Tibial nerve (tissue), 4 donors: ENCODE measurements at regions not wholly inside any gene's neighbourhood (a gene's known extent, or its start where the extent isn't known, plus 50 kb on each side); places are given as distances from the start of the nearest gene placed in this dataset.

ENCODE experiments used
- EP300 ChIP-seq, 2 donors: sonication (generic); formaldehyde crosslinking; IDR thresholded peaks; one replicate each; pipeline ENCODE4 v1.6.1; 2017; ENCODE audit warnings: antibody characterized with exemption in 2 of 2, mild to moderate bottlenecking in 1 of 2
- POLR2A ChIP-seq, 2 donors: fragments of 450-650 bp; IDR thresholded peaks; one replicate each; pipeline ENCODE4 v1.6.1; 2017; ENCODE audit warnings: antibody characterized with exemption in 2 of 2, mild to moderate bottlenecking in 2 of 2, moderate library complexity in 2 of 2
- TF ChIP-seq, protein P1 (sequence below), 5 experiments: fragments of 200-600 bp in 3 of 5; fragments of 450-650 bp in 2 of 5; sonication (generic) in 3 of 5; IDR thresholded peaks; one replicate each; pipeline ENCODE4 v1.5.1; 2016 to 2019; ENCODE audit warnings: antibody characterized with exemption in 5 of 5, mild to moderate bottlenecking in 3 of 5, moderate library complexity in 2 of 5

DNA sequence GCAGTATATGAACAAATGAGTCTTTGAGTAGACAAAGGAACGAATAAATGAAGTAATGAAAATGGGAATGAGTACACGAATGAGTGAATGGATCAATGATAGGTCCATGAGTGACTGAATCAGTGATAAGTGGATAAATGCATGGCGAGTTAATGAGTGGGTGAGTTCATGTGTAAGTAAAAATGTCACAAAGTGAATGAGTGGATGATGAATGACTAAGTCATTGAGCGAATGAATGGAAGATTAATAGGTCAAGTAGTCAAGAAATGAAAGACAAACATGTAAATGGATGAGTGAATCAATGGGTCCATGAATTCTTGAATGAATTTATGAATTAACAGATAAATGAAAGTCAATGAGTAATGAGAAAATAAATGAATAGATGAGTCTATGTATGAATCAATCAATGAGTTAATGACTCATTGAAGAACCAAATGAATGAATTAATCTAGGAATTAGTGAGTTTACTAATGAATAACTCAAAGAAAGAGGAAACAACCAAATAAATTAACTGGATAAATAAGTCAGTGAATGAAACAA is 97.3 kb upstream of the RTL1 start:
- TF ChIP-seq, protein P1, sequence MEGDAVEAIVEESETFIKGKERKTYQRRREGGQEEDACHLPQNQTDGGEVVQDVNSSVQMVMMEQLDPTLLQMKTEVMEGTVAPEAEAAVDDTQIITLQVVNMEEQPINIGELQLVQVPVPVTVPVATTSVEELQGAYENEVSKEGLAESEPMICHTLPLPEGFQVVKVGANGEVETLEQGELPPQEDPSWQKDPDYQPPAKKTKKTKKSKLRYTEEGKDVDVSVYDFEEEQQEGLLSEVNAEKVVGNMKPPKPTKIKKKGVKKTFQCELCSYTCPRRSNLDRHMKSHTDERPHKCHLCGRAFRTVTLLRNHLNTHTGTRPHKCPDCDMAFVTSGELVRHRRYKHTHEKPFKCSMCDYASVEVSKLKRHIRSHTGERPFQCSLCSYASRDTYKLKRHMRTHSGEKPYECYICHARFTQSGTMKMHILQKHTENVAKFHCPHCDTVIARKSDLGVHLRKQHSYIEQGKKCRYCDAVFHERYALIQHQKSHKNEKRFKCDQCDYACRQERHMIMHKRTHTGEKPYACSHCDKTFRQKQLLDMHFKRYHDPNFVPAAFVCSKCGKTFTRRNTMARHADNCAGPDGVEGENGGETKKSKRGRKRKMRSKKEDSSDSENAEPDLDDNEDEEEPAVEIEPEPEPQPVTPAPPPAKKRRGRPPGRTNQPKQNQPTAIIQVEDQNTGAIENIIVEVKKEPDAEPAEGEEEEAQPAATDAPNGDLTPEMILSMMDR (IDR thresholded peaks at IDR 0.05): no peak
- TF ChIP-seq POLR2A (IDR thresholded peaks at IDR 0.05) (no peak), EP300 (IDR thresholded peaks at IDR 0.05) (no peak)
